ENCODE measurements at regions not wholly inside any gene's neighbourhood (a gene's known extent, or its start where the extent isn't known, plus 50 kb on each side); places are given as distances from the start of the nearest gene placed in this dataset.

DNA sequence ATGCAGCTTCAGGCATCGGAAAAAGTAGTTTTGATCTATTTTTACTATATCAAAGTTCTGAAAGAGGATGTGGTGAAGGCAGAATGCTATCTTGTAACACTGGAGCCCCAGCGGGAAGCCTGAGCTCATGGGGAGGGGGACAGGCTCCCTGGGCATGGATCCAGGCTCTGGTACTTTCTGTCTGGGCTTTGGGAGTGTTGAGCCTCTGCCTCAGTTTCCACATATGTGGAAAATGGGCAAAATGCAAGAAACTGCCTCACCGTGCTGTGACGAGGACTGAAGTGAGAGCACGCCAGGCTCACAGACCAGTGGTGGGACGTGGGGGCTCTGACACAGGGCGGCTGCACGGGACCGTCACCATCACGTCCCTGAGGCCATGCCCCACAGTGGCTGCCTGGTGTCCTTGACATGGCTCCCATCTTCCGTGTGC, 182.9 kb upstream of the SHH start:
- Histone ChIP-seq H3K4me3 (no peak overlapping the region), H3F3A (ENCODE audit: insufficient read depth) (no peaks in the 10 kb centered on the region), H3K4me2 (ENCODE audit: unreplicated experiment) (no peak overlapping the region), H3K27me3 (replicated peaks; ENCODE audit: insufficient read depth) (no peaks in the 10 kb centered on the region), H3K27ac (no peak overlapping the region), H3K9me2 (ENCODE audit: insufficient read depth) (no peaks in the 10 kb centered on the region), H3K9ac (no peak overlapping the region), H4K20me1 (ENCODE audit: insufficient read depth) (no peaks in the 10 kb centered on the region), H3K36me3 (ENCODE audit: low read depth) (no peaks in the 10 kb centered on the region), H3K4me1 (ENCODE audit: insufficient read depth) (no peaks in the 10 kb centered on the region), H3K9me3 (ENCODE audit: low read depth) (no peaks in the 10 kb centered on the region), H3K79me2 (ENCODE audit: insufficient read depth) (no peaks in the 10 kb centered on the region), H2AFZ (no peak overlapping the region)
- DNase-seq = no peak
- WGBS, 2 experiments (ENCODE audit: low coverage in 1 of 2, low lambda C conversion rate in 2 of 2, missing lambda C conversion rate in 2 of 2) = 33 to 36% methylated on average over 11 of the region's 11 CpGs
- in situ Hi-C loops (cut with MboI) = no loop called here
- TF ChIP-seq EZH2 (IDR thresholded peaks at IDR 0.05; ENCODE audit: insufficient read depth, poor library complexity, severe bottlenecking) = no peak
- TF ChIP-seq EZH2phosphoT487 (IDR thresholded peaks at IDR 0.05; ENCODE audit: insufficient read depth, low read depth) = no peak

DNA sequence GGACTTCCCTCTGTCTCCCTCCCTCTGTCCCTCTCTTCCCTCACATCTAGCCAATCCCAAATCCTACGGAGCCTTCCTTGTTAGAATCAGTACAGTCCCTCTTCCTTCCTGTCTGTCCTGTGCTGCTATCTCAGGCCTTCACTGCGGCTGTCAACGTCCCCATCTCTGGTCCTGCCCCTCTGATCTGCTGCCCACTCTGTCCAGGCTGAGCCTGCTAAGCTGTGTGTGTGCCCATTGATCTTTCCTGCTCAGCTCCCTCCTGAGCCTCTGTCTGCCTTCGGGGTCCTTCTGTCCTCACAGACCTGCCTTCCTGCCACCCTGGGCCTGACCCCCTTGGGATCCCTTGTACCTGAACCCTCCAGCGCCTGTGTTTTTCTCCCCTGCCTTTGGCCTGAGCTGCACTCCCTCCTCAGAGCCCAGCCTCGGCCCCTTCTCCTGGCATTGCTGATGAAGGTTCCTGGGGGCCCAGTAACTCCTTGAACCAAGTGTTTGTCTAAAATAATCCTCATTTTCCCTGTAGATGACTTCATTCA, 182.1 kb upstream of the SHH start:
- H2AFZ ChIP-seq = no peak overlapping the region
- H3K9me3 ChIP-seq (ENCODE audit: low read depth) = no peaks in the 10 kb centered on the region
- no peak overlapping the region for H3K4me3 ChIP-seq
- H3K36me3 ChIP-seq (ENCODE audit: low read depth) = no peaks in the 10 kb centered on the region
- no peaks in the 10 kb centered on the region for H3F3A ChIP-seq (ENCODE audit: insufficient read depth)
- no peak overlapping the region for H3K4me2 ChIP-seq (ENCODE audit: unreplicated experiment)
- no peaks in the 10 kb centered on the region for H3K79me2 ChIP-seq (ENCODE audit: insufficient read depth)
- H4K20me1 ChIP-seq (ENCODE audit: insufficient read depth) = no peaks in the 10 kb centered on the region
- 8 to 18% methylated on average over 6 of the region's 6 CpGs for WGBS, 2 experiments (ENCODE audit: low coverage in 1 of 2, low lambda C conversion rate in 2 of 2, missing lambda C conversion rate in 2 of 2)
- H3K9me2 ChIP-seq (ENCODE audit: insufficient read depth) = no peaks in the 10 kb centered on the region
- in situ Hi-C loops (cut with MboI) = no loop called here
- no peak for DNase-seq
- H3K27ac ChIP-seq = no peak overlapping the region
- no peaks in the 10 kb centered on the region for H3K27me3 ChIP-seq (replicated peaks; ENCODE audit: insufficient read depth)
- H3K9ac ChIP-seq = no peak overlapping the region
- TF ChIP-seq EZH2 (IDR thresholded peaks at IDR 0.05; ENCODE audit: insufficient read depth, poor library complexity, severe bottlenecking) (no peak), EZH2phosphoT487 (IDR thresholded peaks at IDR 0.05; ENCODE audit: insufficient read depth, low read depth) (no peak)
- no peaks in the 10 kb centered on the region for H3K4me1 ChIP-seq (ENCODE audit: insufficient read depth)

DNA sequence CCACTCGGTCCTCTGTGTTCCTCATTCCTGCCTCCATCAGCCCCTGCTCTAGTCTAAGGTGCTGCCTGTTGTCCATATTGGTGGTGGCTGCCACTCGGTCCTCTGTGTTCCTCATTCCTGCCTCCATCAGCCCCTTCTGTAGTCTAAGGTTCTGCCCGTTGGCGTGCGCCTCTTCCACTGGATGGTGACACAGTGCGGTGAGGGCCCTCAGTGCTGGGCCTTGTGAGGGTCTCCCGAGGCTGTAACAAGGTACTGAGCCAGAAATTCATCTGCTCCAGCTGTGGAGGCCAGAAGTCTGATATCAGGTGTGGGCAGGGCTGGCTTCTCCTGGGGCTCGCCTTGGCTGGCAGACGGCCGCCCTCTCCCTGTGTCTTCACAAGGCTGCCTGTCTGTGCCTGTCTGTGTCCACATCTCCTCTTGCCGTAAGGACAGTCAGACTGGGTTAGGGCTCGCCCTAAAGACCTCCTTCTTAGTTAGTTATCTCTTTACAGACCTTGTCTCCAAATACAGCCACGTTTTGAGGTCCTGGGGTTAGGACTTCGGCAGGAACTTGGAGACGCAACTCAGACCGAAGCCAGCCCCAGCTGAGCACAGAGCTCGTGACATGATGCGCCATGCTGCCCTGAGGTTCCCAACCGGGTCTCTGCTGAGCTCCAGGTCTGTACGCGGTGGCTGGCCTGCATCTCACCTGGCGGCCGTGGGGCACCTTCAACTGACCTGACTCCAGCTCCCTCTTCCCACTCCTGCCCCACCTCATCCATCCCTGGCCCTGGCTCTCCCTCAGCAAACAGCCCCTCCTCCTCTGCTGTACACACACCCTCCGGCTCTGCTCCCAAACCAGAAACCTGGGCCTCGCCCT, 181.4 kb upstream of the SHH start:
- Histone ChIP-seq H3K4me2 (ENCODE audit: unreplicated experiment) (no peak overlapping the region), H3K4me3 (no peak overlapping the region), H3F3A (ENCODE audit: insufficient read depth) (no peaks in the 10 kb centered on the region), H3K4me1 (ENCODE audit: insufficient read depth) (no peaks in the 10 kb centered on the region), H4K20me1 (ENCODE audit: insufficient read depth) (no peaks in the 10 kb centered on the region), H3K9me2 (ENCODE audit: insufficient read depth) (no peaks in the 10 kb centered on the region), H3K9me3 (ENCODE audit: low read depth) (no peaks in the 10 kb centered on the region), H2AFZ (no peak overlapping the region), H3K79me2 (ENCODE audit: insufficient read depth) (no peaks in the 10 kb centered on the region), H3K27ac (no peak overlapping the region), H3K27me3 (replicated peaks; ENCODE audit: insufficient read depth) (no peaks in the 10 kb centered on the region), H3K9ac (no peak overlapping the region), H3K36me3 (ENCODE audit: low read depth) (no peaks in the 10 kb centered on the region)
- 49 to 50% methylated on average over 24 to 25 of the region's 25 CpGs for WGBS, 2 experiments (ENCODE audit: low coverage in 1 of 2, low lambda C conversion rate in 2 of 2, missing lambda C conversion rate in 2 of 2)
- DNase-seq = no peak
- TF ChIP-seq EZH2 (IDR thresholded peaks at IDR 0.05; ENCODE audit: insufficient read depth, poor library complexity, severe bottlenecking) = no peak
- no peak for TF ChIP-seq EZH2phosphoT487 (IDR thresholded peaks at IDR 0.05; ENCODE audit: insufficient read depth, low read depth)
- in situ Hi-C loops (cut with MboI) = no loop called here

- TF ChIP-seq EZH2 (IDR thresholded peaks at IDR 0.05; ENCODE audit: insufficient read depth, poor library complexity, severe bottlenecking) (no peak), EZH2phosphoT487 (IDR thresholded peaks at IDR 0.05; ENCODE audit: insufficient read depth, low read depth) (no peak)
- H3K9ac ChIP-seq = no peak overlapping the region
- no peaks in the 10 kb centered on the region for H4K20me1 ChIP-seq (ENCODE audit: insufficient read depth)
- H3K9me3 ChIP-seq (ENCODE audit: low read depth) = no peaks in the 10 kb centered on the region
- no peaks in the 10 kb centered on the region for H3K9me2 ChIP-seq (ENCODE audit: insufficient read depth)
- in situ Hi-C loops (cut with MboI) = no loop called here
- H3K4me2 ChIP-seq (ENCODE audit: unreplicated experiment) = no peak overlapping the region
- no peak overlapping the region for H2AFZ ChIP-seq
- H3F3A ChIP-seq (ENCODE audit: insufficient read depth) = no peaks in the 10 kb centered on the region
- H3K4me3 ChIP-seq = no peak overlapping the region
- H3K36me3 ChIP-seq (ENCODE audit: low read depth) = no peaks in the 10 kb centered on the region
- no peak for DNase-seq
- H3K4me1 ChIP-seq (ENCODE audit: insufficient read depth) = no peaks in the 10 kb centered on the region
- 14 to 26% methylated on average over 9 of the region's 9 CpGs for WGBS, 2 experiments (ENCODE audit: low coverage in 1 of 2, low lambda C conversion rate in 2 of 2, missing lambda C conversion rate in 2 of 2)
- no peak overlapping the region for H3K27ac ChIP-seq
- no peaks in the 10 kb centered on the region for H3K79me2 ChIP-seq (ENCODE audit: insufficient read depth)
- H3K27me3 ChIP-seq (replicated peaks; ENCODE audit: insufficient read depth) = no peaks in the 10 kb centered on the region
These were observed 180.7 kb upstream of the SHH start for GRCh38 chr7:155992974-155993373.

Measured in GM23248 (cell line).